ENCODE measurements at regions not wholly inside any gene's neighbourhood (a gene's known extent, or its start where the extent isn't known, plus 50 kb on each side); places are given as distances from the start of the nearest gene placed in this dataset.
"Not testable (repeated sequence)": the region's sequence is repeated elsewhere in the genome, so short reads cannot be mapped to it uniquely, and the experiment has no call there.

DNA sequence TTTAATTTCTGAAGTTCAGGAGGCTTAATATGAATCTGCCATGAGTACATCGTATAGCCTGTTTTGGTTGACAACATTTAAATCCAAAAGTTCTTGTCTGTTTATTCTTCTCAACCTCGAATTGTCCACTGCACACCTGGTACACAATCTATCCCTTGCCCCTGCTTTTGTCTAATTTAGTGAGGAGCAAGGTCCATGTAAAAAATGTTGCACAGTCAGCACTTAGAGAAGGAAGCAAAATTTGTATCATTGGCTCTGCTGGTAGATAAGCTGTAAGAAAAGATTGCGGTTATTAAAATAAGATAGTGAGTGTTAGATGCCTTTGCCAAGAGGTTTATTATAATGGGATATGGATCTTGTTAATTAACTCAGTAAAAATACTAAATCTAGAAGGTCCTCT, 761.5 kb downstream of the RAPGEF2 start:
- Mint-ChIP-seq H3K4me3 (no peak overlapping the region), H3K27ac (no peak overlapping the region), H3K9me3 (peaks cover 14% of the 10 kb centered on the region), H3K27me3 (ENCODE audit: insufficient read depth) (no peaks in the 10 kb centered on the region), H3K4me1 (ENCODE audit: low read depth) (no peaks in the 10 kb centered on the region), H3K36me3 (ENCODE audit: low read depth) (no peaks in the 10 kb centered on the region)
- TF ChIP-seq CTCF (IDR thresholded peaks at IDR 0.05): no peak
- DNase-seq: no peak

DNA sequence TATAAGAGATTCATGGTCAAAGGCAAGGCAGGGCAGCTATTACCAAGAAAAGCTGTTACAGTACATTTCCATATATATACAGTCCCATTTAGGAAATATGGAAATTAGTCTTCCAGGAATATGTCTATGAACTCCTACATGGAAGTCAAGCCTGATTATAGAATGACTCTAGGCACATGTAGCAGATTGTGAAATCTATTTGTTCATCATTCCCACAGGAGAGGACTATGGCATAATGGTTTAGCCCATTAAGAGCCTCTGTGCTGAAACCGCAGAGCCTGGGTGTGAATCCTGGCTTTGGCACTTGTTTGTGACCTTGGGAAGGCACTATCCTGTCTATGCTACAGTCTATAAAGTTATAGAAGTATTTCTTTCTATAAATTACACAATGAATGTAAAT, 764.8 kb downstream of the RAPGEF2 start:
- no peak overlapping the region for H3K27ac Mint-ChIP-seq
- no peak for DNase-seq
- H3K9me3 Mint-ChIP-seq: peaks cover 13% of the 10 kb centered on the region
- no peaks in the 10 kb centered on the region for H3K27me3 Mint-ChIP-seq (ENCODE audit: insufficient read depth)
- no peaks in the 10 kb centered on the region for H3K4me1 Mint-ChIP-seq (ENCODE audit: low read depth)
- no peaks in the 10 kb centered on the region for H3K36me3 Mint-ChIP-seq (ENCODE audit: low read depth)
- H3K4me3 Mint-ChIP-seq: no peak overlapping the region
- TF ChIP-seq CTCF (IDR thresholded peaks at IDR 0.05): no peak

DNA sequence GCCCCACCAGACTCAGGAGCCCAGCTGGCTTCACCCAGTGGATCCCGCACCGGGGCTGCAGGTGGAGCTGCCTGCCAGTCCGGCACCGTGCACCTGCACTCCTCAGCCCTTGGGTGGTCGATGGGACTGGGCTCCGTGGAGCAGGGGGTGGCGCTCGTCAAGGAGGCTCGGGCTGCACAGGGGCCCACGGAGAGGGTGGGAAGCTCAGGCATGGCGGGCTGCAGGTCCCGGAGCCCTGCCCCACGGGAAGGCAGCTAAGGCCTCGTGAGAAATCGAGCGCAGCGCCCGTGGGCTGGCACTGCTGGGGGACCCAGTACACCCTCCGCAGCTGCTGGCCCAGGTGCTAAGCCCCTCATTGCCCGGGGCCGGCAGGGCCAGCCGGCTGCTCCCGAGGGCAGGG, 766.1 kb downstream of the RAPGEF2 start:
- not testable (repeated sequence) for DNase-seq; H3K27me3 Mint-ChIP-seq (ENCODE audit: insufficient read depth); H3K27ac Mint-ChIP-seq; H3K4me1 Mint-ChIP-seq (ENCODE audit: low read depth); H3K36me3 Mint-ChIP-seq (ENCODE audit: low read depth); H3K4me3 Mint-ChIP-seq
- H3K9me3 Mint-ChIP-seq: peaks cover 24% of the 10 kb centered on the region

- no peaks in the 10 kb centered on the region for H3K4me1 Mint-ChIP-seq (ENCODE audit: low read depth)
Observed at GRCh38 chr4:159871141-159871540, 768.3 kb downstream of the RAPGEF2 start.

DNA sequence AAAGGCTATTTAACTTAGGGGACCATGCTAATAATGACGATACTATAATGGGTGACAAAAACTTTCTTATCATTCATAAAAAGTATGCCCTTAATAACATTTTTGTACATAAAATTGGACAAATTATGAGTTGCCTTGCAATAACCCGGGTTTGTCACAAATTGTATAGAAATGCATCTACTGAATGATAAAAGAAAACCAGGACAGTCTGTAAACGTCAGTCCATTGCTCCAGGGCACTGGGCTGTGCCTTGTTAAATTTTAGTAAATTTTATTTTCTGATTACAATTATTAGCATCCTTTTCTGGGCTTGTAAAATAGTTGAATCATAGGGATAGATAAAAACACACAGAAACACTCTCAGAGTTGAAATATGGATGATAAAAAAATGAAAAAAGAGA, 778.3 kb downstream of the RAPGEF2 start:
- no peak for DNase-seq
- H3K27me3 Mint-ChIP-seq (ENCODE audit: insufficient read depth): no peaks in the 10 kb centered on the region
- no peak for TF ChIP-seq CTCF (IDR thresholded peaks at IDR 0.05)
- H3K27ac Mint-ChIP-seq: no peak overlapping the region
- H3K4me1 Mint-ChIP-seq (ENCODE audit: low read depth): no peaks in the 10 kb centered on the region
- H3K9me3 Mint-ChIP-seq: peaks cover 32% of the 10 kb centered on the region
- no peaks in the 10 kb centered on the region for H3K36me3 Mint-ChIP-seq (ENCODE audit: low read depth)
- no peak overlapping the region for H3K4me3 Mint-ChIP-seq

More at GRCh38 chr4:159871141-159871540, 768.3 kb downstream of the RAPGEF2 start:
- Mint-ChIP-seq H3K4me3 (no peak overlapping the region), H3K27ac (no peak overlapping the region), H3K27me3 (ENCODE audit: insufficient read depth) (no peaks in the 10 kb centered on the region), H3K9me3 (peaks cover 42% of the 10 kb centered on the region), H3K36me3 (ENCODE audit: low read depth) (no peaks in the 10 kb centered on the region)
- no peak for DNase-seq
- no peak for TF ChIP-seq CTCF (IDR thresholded peaks at IDR 0.05)

DNA sequence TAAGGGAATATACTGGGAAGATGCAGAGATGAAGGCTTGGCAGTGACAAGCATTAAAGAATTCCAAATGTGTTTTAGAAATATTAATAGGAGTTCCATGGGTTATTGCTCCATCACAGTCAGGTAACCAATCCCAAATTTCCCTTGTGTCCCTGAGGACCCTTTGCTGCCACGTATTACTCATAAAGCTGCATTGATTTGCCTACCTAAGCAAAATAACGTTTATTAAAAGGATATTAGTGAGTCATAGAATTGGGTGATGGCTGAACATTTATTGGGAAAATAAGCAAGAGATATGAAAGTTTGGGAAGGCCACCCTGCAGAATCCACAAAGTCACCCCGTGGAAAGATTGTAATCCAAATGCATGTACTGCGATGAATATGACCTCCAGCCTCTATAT, 782.1 kb downstream of the RAPGEF2 start:
- TF ChIP-seq CTCF (IDR thresholded peaks at IDR 0.05): no peak
- no peak overlapping the region for H3K4me3 Mint-ChIP-seq
- no peak for DNase-seq
- no peak overlapping the region for H3K27ac Mint-ChIP-seq
- no peaks in the 10 kb centered on the region for H3K4me1 Mint-ChIP-seq (ENCODE audit: low read depth)
- H3K36me3 Mint-ChIP-seq (ENCODE audit: low read depth): no peaks in the 10 kb centered on the region
- H3K27me3 Mint-ChIP-seq (ENCODE audit: insufficient read depth): no peaks in the 10 kb centered on the region
- H3K9me3 Mint-ChIP-seq: peaks cover 17% of the 10 kb centered on the region
